Spleen (tissue), 11 donors: ENCODE measurements at regions not wholly inside any gene's neighbourhood (a gene's known extent, or its start where the extent isn't known, plus 50 kb on each side); places are given as distances from the start of the nearest gene placed in this dataset.

Source experiments
- DNase-seq: peaks from one replicate; pipeline ENCODE4 v3.0.0-alpha.2; 2020
- H3K27ac ChIP-seq, 8 donors: fragments of 200-600 bp; sonication (generic) in 7 of 8; 1 replicate in 4 of 8; 2 replicates in 4 of 8; pipeline versions ENCODE4 v1.5.0 to v1.8.0; 2016 to 2021; ENCODE audit warnings: inconsistent platforms in 4 of 8, mild to moderate bottlenecking in 4 of 8, moderate library complexity in 1 of 8
- H3K27me3 ChIP-seq, 7 donors: fragments of 200-600 bp; sonication (generic) in 6 of 7; replicated peaks in 1 of 7; 1 replicate in 4 of 7; 2 replicates in 3 of 7; pipeline versions ENCODE4 v1.5.0 to v1.8.0; 2016 to 2021; ENCODE audit warnings: inconsistent platforms in 3 of 7, mild to moderate bottlenecking in 1 of 7
- H3K36me3 ChIP-seq, 6 donors: fragments of 200-600 bp; sonication (generic) in 5 of 6; 1 replicate in 4 of 6; 2 replicates in 2 of 6; pipeline versions ENCODE4 v1.5.0 to v1.8.0; 2016 to 2021; ENCODE audit warnings: inconsistent platforms in 2 of 6
- H3K4me1 ChIP-seq, 6 donors: fragments of 200-600 bp; sonication (generic) in 5 of 6; 1 replicate in 3 of 6; 2 replicates in 3 of 6; pipeline versions ENCODE4 v1.5.0 to v1.8.0; 2016 to 2021; ENCODE audit warnings: inconsistent platforms in 3 of 6
- H3K4me3 ChIP-seq, 8 donors: fragments of 200-600 bp; sonication (generic) in 7 of 8; 1 replicate in 4 of 8; 2 replicates in 4 of 8; pipeline versions ENCODE4 v1.5.0 to v1.8.0; 2016 to 2021; ENCODE audit warnings: inconsistent platforms in 4 of 8, mild to moderate bottlenecking in 4 of 8, moderate library complexity in 2 of 8
- H3K9me3 ChIP-seq, 8 donors: fragments of 200-600 bp; sonication (generic) in 7 of 8; 1 replicate in 4 of 8; 2 replicates in 4 of 8; pipeline versions ENCODE4 v1.5.0 to v1.8.0; 2016 to 2021; ENCODE audit warnings: inconsistent platforms in 4 of 8
- POLR2A ChIP-seq, 3 donors: fragments of 450-650 bp; IDR thresholded peaks; one replicate each; pipeline ENCODE4 v1.5.1; 2017; ENCODE audit warnings: antibody characterized with exemption in 3 of 3, mild to moderate bottlenecking in 1 of 3
- POLR2AphosphoS5 ChIP-seq, 3 donors: sonication (generic); formaldehyde crosslinking; IDR thresholded peaks; one replicate each; pipeline ENCODE4 v1.5.1; 2017; ENCODE audit warnings: antibody characterized with exemption in 3 of 3
- WGBS, 5 donors: extraction: QIAGEN DNeasy Blood & Tissue Kit in 3 of 5; methylation state at CpG; one replicate each; pipeline versions ENCODE4 v1.1.5 to v1.1.7; 2013 to 2018; 5-methylcytosine and 5-hydroxymethylcytosine counted together
- intact Hi-C: fragments of 100-400 bp; cut with DNase I; formaldehyde crosslinking; loops from one replicate; pipeline ENCODE4 v1.15.0; 2023; ENCODE audit warnings: low total_unique reads
- TF ChIP-seq, protein P1 (sequence below), 11 experiments: fragments of 200-600 bp in 7 of 11; fragments of 450-650 bp in 4 of 11; sonication (generic) in 4 of 11; IDR thresholded peaks in 8 of 11; conservative IDR thresholded peaks in 3 of 11; 1 replicate in 7 of 11; 2 replicates in 4 of 11; pipeline versions ENCODE4 v1.4.0 to v1.8.0; 2016 to 2021; ENCODE audit warnings: antibody characterized with exemption in 11 of 11, inconsistent platforms in 4 of 11, mild to moderate bottlenecking in 1 of 11
- donor health status: healthy with polysubstance abuse.
- donor health status: DM: no; HTN: no; CAD: no; lungs with moderate emphysema.
- donor health status: DM: no; HTN: no; CAD: no.
- donor health status: Bipolar disorder and iron deficiency.
- donor health status: healthy.
- donor health status: DM: no; HTN: no; CAD: no.
- donor health status: DM: yes; HTN: yes; CAD: no.

DNA sequence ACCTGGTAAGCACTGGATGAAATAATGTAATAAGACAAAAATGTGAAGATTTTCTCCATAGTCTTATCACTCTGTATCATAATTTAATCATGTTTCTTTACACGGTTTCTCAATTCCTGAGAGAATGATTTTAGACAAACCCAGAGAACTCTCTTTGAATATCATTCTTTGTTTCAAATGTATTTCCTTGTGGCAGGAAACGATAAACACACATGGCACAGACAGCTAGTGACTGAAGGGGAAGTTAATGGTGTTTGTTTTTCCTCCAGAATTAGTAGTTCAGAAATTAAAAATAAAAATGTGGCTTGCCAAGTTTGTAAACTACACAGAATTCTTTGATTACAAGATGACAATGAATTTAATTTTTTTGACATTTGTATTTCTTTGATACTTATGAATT is 163.7 kb upstream of the PRPS1L1 start:
- Histone ChIP-seq H3K27me3 (no peaks in the 10 kb centered on the region), H3K4me1 (peaks cover 0 to 6% (median 0%) of the 10 kb centered on the region in 6 donors), H3K27ac (no peak overlapping the region), H3K4me3 (no peak overlapping the region), H3K36me3 (no peaks in the 10 kb centered on the region), H3K9me3 (peaks cover 0 to 5% (median 0%) of the 10 kb centered on the region in 8 donors)
- DNase-seq, result no peak
- no peak for TF ChIP-seq POLR2AphosphoS5 (IDR thresholded peaks at IDR 0.05)
- TF ChIP-seq, protein P1, sequence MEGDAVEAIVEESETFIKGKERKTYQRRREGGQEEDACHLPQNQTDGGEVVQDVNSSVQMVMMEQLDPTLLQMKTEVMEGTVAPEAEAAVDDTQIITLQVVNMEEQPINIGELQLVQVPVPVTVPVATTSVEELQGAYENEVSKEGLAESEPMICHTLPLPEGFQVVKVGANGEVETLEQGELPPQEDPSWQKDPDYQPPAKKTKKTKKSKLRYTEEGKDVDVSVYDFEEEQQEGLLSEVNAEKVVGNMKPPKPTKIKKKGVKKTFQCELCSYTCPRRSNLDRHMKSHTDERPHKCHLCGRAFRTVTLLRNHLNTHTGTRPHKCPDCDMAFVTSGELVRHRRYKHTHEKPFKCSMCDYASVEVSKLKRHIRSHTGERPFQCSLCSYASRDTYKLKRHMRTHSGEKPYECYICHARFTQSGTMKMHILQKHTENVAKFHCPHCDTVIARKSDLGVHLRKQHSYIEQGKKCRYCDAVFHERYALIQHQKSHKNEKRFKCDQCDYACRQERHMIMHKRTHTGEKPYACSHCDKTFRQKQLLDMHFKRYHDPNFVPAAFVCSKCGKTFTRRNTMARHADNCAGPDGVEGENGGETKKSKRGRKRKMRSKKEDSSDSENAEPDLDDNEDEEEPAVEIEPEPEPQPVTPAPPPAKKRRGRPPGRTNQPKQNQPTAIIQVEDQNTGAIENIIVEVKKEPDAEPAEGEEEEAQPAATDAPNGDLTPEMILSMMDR (IDR thresholded peaks at IDR 0.05 in 8 of 11, conservative IDR thresholded peaks at IDR 0.05 in 3 of 11), result no peak
- no peak for TF ChIP-seq POLR2A (IDR thresholded peaks at IDR 0.05)
- WGBS, 5 donors, result 9 to 21% (median 16%) methylated on average over 2 of the region's 2 CpGs
- intact Hi-C loops, result no loop called here

DNA sequence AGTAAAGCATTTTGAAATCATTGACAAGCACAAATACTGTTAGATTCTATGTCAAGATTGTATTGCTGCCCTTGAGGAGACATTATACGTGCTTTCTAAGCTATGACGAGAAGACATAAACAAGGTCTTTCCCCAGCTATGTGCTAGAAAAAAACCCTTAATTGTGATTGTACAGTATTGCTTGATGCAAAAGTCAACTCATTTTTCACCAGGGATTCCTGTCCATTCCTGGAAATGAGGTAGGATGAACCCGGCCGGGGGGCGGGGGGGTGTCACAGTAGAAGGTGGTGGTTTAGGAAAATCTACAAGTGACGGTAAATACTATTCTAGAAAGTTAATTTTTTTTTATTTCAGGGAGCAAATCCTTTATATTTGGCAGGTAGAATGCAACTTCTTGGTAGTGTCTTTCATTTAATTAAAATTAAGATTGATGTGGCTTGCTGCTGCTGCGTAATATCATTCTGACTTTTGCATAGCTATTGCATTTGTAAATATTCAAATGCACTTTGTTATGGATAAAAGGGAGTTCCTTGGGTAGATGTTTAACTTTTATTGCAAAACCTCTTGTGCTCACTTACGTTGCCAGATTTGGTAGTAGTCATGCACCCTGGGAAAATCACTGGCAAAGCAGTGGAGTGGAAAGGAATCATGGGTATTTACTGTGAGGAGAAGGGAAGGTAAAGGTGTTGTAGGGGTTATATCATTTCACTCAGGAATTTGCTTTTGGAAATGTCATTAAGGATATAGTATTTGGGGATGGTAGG is 164.4 kb upstream of the PRPS1L1 start:
- TF ChIP-seq, protein P1 (IDR thresholded peaks at IDR 0.05 in 8 of 11, conservative IDR thresholded peaks at IDR 0.05 in 3 of 11), result no peak
- no peak for TF ChIP-seq POLR2A (IDR thresholded peaks at IDR 0.05)
- no peak for TF ChIP-seq POLR2AphosphoS5 (IDR thresholded peaks at IDR 0.05)
- WGBS, 5 donors, result 89 to 98% (median 95%) methylated on average over 8 of the region's 8 CpGs
- no peaks in the 10 kb centered on the region for H3K27me3 ChIP-seq
- no peaks in the 10 kb centered on the region for H3K36me3 ChIP-seq
- no peak for DNase-seq
- no peak overlapping the region for H3K27ac ChIP-seq
- H3K9me3 ChIP-seq, result peaks cover 0 to 5% (median 0%) of the 10 kb centered on the region in 8 donors
- H3K4me1 ChIP-seq, result peaks cover 0 to 6% (median 0%) of the 10 kb centered on the region in 6 donors
- intact Hi-C loops, result no loop called here
- H3K4me3 ChIP-seq, result no peak overlapping the region

- Histone ChIP-seq H3K4me1 (peaks cover 0 to 6% (median 0%) of the 10 kb centered on the region in 6 donors), H3K36me3 (no peaks in the 10 kb centered on the region), H3K27ac (no peak overlapping the region), H3K9me3 (no peaks in the 10 kb centered on the region), H3K27me3 (no peaks in the 10 kb centered on the region), H3K4me3 (no peak overlapping the region)
- intact Hi-C loops, result no loop called here
- TF ChIP-seq, protein P1 (IDR thresholded peaks at IDR 0.05 in 8 of 11, conservative IDR thresholded peaks at IDR 0.05 in 3 of 11), result no peak
- DNase-seq, result no peak
Observed at GRCh38 chr7:18194616-18195015, 167.0 kb upstream of the PRPS1L1 start.

- Histone ChIP-seq H3K36me3 (no peaks in the 10 kb centered on the region), H3K9me3 (no peaks in the 10 kb centered on the region), H3K27ac (no peak overlapping the region), H3K4me1 (peaks cover 0 to 5% (median 3%) of the 10 kb centered on the region in 6 donors), H3K27me3 (no peaks in the 10 kb centered on the region), H3K4me3 (no peak overlapping the region)
- intact Hi-C loops, result no loop called here
- TF ChIP-seq, protein P1 (IDR thresholded peaks at IDR 0.05 in 8 of 11, conservative IDR thresholded peaks at IDR 0.05 in 3 of 11), result no peak
- no peak for TF ChIP-seq POLR2AphosphoS5 (IDR thresholded peaks at IDR 0.05)
- no peak for TF ChIP-seq POLR2A (IDR thresholded peaks at IDR 0.05)
- WGBS, 5 donors, result 79 to 97% (median 93%) methylated on average over 3 of the region's 3 CpGs
- DNase-seq, result no peak
Observed at GRCh38 chr7:18196638-18197037, 169.0 kb upstream of the PRPS1L1 start.
